Amniotic stem cell (primary cell): ENCODE measurements at regions not wholly inside any gene's neighbourhood (a gene's known extent, or its start where the extent isn't known, plus 50 kb on each side); places are given as distances from the start of the nearest gene placed in this dataset.

Source experiments
- DNase-seq: peaks from one replicate; lab custom pipeline; 2025; lab: John Stamatoyannopoulos, UW

DNA sequence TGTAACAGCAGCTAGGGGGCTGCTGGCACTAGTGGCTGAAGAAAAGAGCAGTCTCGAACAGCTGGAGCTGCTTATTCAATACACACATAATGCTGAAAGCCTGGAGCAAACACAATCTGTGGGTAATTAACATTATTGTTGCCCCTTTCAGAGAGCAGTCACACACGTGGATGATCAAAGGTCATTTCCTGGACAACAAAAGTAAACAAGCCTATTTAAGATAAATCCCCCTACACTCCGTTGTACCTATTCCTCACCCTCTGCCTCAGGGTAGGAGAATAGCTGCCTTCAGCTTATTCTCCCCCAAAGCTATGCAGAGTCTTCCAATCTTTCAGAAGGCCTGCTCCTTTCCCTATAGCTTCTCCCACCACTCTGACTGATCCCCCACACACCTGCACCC, 803.9 kb downstream of the C4orf33 start:
- no peak for DNase-seq

DNA sequence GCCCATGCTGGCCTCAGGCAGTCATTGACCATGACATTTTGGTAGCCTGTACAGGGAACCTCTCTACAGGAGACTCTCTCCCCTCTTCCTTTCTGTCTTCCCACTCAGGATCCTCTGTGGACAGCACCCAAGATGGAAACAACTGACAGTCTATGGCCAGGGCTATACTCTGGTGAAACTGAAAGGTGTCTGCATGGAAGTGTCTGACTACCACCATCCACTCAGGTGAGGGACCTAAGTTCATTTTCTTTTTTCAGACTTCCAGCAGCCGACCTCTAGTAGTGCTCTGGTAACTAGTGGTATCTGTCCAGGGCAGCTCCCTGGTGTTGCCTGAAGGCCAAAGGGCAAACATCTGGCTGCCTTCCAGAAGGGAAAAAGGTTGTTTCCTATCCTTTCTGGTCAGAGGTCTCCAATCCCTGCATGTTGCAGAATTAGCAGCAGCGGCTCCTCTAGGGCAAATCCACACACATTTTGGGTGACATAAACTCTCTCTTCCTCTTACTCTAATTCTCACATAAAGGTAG, 804.5 kb downstream of the C4orf33 start:
- DNase-seq: no peak

DNA sequence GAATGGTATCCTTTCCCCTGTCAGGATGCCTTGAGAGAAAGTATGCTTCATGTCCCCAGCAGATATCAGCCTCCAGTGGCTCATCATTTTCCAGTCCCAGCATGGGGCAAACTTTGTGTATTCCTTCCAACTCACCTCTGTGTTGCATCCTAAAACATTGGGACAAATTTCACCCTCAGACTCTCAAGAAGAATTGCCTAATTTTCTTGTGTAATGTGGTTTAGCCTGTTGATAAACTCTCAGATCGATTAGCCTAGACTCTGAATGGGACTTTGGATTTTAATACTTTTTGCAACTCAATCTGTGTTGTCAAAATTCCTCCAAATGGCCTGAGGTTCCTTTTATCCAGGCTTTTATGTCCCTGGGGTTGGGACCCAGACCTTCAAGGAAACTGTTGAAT, 805.3 kb downstream of the C4orf33 start:
- no peak for DNase-seq

DNA sequence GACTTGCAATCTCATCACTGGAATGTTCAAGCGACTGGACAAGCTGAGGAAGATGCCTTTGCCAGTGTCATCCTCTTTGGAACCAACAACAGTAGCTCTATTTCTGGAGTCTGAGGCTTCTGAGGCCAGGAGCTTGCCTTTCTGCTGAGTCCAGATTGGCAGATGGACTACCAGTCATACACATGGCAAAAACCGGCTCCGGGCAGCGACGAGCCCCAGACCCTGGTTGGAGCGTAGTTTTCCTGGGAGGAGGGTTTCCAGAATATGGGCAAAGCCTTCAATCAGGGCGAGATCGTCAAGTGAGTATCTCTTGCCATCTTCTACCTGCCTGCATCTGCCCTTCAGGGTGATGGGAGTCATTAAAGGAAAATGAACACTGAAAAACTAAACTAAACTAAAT, 807.9 kb downstream of the C4orf33 start:
- DNase-seq: no peak

DNA sequence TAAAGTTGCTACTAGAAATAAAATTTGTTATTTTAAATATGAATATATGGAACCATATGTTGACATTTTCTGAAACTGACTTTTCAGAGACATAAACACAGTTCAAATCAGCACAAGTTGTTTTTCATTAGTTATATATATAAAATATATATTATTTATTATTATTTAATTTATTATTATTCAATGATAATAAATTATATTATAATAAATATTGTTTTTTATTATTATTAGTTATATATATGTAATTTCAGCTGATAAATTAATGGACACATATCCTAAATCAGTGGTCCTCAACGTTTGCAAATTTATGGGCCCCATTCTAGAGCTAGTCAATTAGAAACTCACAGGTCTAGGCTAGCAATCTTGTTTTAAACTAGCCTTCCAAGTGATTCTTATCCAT, 809.3 kb downstream of the C4orf33 start:
- no peak for DNase-seq

DNA sequence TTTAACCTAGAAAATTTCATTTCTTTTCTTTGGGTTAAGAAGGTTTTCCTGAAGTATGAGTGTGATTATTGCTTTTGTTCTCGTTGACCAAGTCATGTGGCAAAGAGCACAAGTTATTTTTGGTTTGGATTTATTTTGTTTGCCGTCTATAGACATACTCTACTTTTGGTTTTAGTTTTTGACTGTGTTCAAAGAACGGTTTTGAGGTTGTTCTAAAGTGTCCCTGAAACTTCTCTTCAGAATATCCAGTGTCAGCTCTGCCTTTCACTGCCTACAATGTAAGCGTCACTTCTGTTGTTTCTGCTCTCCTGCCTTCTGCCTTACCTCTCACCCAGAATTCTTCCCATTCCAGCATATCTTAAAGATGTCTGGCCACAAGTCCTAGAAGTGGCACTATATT, 812.2 kb downstream of the C4orf33 start:
- DNase-seq: no peak

DNA sequence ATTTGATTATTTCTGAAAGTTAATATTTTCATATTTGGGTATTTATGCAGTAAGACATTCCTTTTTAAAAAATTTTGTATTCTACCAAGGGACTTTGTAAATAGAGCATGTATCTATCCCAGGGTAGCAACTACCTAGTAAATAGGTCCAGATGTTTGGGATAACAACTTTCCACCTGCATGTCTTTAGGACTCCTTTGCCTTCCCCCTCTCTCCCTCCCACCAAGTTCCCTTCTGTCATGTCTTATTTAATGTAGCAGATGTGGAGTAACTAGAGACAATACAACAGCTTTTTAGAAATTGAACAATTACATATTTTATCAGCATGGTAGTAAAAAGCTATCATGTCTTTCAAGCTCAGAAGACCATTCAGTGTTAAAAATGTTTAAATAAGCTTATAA, 821.0 kb downstream of the C4orf33 start:
- no peak for DNase-seq

DNA sequence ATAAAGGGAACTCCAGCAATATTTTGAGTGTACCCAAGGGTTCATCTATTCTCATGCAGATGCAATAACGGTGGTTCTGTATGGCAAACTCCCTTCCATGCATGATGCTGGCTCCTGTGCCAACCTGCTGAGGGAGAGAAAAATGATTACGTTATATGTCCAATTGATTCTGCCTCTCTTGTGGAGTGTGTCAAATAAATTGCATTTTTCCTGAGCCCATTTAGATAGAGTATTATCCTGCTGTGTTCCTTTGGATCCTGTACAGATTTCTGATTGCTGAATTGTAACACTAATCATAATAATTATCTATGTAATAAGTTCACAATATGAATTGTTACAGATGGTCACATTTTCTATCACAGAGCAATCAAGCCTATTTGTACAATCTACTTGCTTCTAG, 821.7 kb downstream of the C4orf33 start:
- no peak for DNase-seq

DNA sequence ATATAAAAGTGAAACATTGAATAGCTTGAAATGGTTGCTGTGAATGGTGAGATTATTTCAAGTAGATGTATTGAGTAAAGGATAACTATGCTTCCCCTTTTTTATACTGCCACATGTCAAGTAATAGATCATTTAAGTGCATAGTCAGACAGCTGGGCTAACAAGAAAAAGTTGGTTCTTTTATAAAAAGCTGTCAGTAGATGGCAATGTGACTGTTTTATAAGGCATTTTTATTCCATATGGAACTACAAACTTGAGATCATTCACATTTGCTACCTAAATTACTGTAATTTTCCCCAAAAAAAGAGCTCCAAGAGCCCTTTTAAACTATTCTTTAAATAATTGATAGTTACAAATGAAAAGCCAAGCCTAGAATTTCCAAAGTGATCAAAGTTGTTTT, 831.0 kb downstream of the C4orf33 start:
- DNase-seq: no peak

DNA sequence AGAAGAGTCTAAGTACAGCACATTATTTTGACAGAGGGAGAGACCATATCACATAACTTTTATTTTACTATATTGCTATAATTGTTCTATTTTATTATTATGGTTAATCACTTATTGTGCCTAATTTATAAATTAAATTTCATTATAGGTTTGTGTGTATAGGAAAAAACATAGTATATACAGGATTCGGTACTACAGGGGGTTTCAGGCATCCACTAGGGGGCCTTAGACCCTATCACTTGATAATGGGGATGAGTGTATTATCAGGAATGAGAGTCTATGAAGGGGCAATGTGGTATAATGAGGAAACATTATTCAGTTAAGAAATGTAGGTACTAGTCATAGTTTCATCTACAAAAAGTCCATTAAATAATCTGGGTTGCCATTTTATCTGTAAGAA, 833.1 kb downstream of the C4orf33 start:
- no peak for DNase-seq

DNA sequence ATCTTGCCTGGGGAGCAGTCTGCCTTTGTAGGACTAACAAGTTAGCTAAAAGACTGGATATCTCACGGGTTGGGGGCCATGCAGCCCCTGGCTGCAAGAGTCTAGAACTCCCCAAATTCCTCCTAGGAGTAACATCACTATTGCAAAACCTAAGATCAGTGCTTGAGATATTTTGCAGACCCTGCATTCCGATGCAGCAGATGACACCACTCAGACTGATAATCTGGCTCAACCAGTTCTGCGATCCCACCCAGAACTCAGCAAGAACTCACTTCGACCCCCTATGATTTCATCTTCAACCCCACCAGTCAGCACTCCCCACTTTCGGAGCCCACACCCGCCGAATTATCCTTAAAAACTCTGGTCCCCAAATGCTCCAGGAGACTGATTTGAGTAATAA, 834.0 kb downstream of the C4orf33 start:
- no peak for DNase-seq

DNA sequence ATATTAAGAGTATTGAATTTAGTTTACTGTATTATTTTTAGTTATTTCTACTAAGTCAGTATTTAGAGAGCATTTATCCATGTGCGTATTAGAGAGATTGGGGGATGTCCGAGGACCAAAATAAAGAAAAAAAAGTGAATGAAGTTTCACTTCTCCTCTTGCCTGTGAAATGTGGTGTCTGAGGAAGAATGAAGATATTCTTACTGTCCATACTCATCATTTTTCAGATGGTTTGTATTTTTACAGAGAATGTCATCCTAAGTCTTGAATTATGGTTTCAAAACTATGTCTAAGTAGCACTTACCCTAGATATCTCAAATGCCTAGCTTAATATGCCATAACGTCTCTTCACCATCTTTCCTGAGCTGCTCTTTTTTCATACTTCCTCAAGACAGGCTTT, 854.3 kb downstream of the C4orf33 start:
- no peak for DNase-seq

DNA sequence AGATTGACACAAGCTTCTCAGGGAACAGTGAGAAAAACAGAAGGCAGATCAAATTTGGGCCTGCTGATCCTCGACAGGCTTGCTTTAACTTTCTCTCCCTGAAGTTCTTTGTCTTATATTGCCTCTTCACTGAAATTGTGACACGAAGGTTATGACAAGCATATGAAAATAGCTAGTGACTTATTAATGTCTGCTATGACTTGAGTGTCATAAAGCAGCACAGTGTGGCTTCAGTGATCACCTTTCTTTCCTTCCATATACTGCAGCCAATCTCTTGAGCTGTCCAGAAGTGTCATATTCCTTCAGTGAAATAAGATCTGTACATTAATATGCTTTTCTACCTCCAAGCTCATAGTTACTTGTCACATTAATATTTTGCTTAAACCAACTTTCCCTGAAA, 870.2 kb downstream of the C4orf33 start:
- no peak for DNase-seq

DNA sequence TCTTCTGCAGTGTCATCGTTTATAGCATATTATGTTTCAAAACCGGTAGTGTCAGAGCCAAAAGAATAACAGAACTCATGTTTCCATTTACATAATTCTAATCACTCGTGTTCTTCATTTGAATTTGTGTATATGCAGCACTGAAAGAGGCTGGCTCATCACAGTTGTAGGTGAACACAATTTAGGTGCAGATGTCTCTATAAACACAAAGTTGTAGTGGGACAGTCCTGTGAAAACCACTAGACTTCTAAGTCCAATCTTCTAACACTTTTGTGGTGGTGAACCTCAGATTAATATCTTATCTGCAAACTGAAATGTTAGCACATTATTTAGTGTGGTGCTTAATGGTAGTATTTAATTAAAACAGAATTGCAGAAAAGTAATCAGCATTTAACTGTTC, 872.4 kb downstream of the C4orf33 start:
- no peak for DNase-seq

DNA sequence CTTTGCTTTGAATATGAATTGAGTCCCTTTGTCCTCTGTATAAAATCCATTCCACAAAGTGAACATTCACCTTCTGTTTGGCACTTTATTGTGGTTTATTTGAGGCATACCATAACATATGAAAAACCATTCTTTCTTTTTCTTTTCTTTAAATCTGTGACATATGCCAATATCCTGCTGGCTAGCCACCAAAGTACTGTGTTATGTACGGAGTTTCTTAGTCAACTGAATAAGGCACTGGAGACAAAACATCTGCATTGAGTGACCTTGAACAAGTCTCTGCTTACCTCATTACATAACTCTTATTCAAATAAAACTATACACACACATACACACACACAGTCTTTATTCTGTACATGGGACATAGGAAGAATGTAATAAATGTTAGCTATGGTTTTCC, 872.8 kb downstream of the C4orf33 start:
- no peak for DNase-seq

DNA sequence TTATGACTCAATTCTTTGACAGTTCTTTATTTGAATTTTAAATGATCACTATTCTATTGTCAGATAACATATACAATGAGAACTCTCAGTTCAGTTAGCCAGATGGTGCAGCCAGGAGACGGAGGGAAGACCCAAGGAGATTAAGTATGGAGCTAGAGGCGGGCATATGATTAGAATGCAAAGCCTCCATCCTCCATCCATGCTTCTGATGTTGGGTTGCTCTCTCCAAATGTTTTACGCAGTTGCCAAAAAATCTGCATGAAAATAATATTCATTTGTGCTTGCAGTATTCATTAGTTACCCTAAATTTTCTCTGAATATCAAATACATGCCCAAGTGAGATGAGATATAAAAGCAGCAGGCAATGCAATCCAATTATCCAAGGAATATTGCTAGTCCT, 874.8 kb downstream of the C4orf33 start:
- no peak for DNase-seq

DNA sequence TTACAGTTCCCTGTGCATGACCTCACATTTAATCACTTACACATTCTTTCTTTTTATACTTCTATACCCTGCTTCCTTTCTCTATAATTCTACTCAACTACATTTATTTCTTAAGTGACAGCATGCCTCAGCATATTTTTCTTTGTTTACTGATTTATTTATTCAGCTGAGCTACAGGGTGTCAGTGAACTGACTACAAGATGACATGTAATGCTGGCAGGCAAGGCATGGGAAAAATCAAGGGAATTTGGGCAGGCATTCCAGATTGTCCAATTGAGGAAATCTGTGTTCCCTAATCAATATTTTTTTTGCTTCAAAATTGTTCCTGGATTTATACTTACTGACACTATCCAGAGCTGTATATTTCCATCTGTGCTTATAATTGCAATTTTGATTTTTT, 875.5 kb downstream of the C4orf33 start:
- DNase-seq: no peak

DNA sequence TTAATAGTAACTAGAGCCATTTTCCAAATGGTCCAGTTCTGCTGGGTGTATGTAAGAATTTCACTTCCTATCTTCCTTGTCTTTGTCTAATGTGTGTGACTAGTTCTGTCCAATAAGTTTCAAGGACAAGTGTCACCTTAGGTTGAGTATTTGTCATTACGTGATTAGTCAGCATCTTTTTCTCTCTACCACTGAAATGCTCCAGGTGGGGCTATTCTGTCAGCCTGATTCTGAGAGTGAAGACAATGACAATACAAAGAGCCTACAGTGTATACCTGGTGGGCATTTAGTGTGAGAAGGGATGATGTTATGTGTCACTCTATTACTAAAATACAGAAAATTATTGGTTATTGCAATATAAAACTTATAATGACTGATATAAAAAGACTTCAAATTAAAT, 876.3 kb downstream of the C4orf33 start:
- no peak for DNase-seq

DNA sequence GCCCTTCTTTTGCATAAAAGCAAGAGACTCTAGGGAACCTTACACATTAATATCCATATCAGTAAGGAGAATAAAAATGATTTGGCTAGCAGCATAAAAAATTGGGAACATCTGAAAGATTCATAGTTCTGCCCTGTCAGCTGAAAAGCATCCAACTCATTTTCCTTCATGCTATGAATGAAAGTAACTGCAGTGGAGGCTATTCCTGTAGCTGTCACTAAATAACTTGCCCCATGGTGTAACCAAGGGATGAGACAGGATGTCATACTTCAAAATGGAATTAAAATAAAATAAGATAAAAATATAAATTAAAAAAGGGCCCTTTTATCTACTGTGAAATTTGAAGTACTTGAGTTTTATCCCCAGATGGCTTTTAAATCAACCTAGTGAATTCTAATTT, 878.8 kb downstream of the C4orf33 start:
- no peak for DNase-seq

DNA sequence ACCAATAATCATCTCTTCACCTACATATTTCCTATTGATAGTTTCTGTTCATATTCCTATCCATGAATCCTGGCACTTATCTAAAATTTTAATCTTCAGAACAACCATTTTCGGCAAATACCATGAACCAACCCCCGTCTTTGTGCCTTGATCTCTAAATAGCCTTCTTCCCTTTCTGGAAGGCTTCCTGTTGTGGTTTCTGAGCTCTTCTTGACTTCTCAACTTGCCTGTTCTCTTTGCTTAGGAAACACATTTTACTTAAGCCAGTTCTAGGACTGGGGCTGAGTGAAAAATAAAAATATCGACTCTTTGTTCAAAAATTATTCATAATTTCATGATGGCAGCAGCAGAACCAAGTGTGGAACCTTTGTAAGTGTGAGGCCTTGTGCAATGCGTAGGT, 882.4 kb downstream of the C4orf33 start:
- no peak for DNase-seq

DNA sequence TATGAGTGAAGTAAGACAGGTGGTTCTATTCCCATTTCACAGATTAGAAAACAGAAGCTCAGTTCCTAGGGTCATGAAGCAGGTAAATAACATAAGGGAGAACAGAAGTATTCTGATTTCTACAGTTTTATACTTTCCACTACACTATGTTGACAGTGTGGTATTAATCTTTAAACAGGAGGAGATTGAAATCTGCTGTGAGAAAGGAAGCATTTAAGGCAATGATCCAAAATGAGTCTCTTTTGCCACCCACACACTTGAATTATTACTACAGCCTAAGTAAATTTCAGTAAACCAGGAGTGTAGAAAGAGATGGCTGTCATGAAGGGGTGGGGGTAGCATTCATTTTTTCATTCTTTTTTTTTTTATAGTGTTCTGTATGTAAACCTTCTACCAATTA, 893.0 kb downstream of the C4orf33 start:
- DNase-seq: no peak

DNA sequence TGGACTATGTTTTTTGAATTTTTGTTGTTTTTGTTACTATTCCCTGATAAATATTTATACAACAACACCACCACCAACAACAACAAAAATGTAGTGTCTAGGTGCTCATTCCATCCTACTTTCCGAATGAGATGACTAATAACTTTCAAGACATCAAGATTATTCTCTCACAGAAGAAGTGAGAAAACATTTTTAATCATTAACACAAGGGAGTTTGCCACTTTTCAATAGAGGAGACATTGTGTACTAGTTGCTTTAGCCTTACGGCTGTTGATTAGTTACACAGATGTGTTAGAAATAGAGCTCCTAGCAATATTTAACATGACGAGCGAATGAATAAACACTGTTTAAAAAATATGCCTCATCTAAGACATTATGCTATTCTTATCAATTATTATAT, 898.8 kb downstream of the C4orf33 start:
- no peak for DNase-seq

DNA sequence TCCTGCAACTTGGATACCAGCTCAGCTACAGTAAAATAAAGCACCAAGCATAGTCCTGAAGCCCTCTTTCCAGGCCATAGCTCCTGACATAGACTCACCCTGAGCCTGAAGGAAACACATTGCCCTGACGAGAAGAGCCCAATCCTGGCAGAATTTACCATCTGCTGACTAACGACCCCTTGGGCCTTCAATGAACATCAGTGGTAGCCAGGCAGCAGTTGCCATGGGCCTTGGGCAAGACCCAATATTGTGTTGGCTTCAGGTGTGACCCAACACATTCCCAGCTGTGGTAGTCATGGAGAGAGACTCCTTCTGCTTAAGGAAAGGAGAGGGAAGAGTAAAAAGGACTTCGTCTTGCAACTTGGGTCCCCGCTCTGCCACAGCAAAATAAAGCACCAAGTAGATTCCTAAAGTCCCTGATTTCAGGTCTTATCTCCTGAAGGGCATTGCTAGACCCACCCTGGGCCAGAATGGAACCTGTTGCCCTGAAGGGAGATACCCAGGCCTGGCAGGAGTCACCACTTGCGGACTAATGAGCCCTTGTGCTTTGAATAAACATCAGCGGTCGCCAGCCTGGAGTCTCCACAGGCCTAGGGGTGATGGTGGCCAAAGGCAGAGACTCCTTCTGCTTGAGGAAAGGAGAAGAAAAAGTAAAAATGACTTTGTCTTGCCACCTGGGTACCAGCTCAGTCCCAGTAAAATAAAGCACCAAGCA, 902.6 kb downstream of the C4orf33 start:
- DNase-seq: no peak

DNA sequence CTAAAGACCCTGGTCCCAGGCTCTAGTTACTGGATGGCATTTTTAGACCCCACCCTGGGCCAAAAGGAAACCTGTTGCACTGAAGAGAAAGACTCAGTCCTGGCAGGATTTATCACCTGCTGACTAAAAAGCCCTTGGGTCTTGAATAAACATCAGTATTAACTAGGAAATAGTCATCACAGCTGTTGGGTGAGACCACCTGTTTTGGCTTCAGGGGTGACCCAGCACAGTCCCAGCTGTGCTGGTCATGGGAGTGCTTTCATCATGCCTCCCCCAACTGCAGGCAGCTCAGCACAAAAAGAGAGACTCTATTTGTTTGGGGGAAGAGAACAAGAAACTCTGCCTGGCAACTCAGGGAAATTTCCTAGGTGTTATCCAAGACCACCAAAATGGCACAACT, 903.2 kb downstream of the C4orf33 start:
- DNase-seq: no peak

DNA sequence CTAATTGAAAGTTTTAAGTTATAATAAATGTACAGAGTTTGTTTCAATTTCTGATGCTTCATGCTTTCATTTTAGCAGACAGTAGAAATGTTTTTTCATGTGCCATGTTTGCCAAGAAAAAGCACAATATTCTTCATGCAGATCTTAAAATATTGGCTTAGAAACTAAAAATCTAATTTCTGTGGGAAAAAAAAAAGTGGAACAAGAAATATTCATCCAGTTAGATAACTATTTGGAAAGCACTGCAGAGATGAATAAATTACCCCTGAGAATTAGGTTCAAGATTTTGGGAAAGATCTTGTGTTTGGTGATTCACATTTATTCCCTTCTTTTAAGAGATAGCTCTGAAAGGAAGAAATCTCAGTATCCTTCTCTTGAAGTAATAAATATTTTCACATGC, 912.5 kb downstream of the C4orf33 start:
- no peak for DNase-seq
